Heart left ventricle (tissue), 16 donors: ENCODE measurements at regions not wholly inside any gene's neighbourhood (a gene's known extent, or its start where the extent isn't known, plus 50 kb on each side); places are given as distances from the start of the nearest gene placed in this dataset.

Source experiments
- ATAC-seq, 4 donors: fragments of 200-7000 bp; cut with Tn5 transposase; one replicate each; pipeline ENCODE4 v1.9.1; 2020 to 2022; ENCODE audit warnings: moderate library complexity in 4 of 4, mild to moderate bottlenecking in 3 of 4, moderate number of reproducible peaks in 1 of 4
- DNase-seq, 5 donors: peaks; one replicate each; pipeline ENCODE4 v3.0.0-alpha.2; 2020
- H3K27ac ChIP-seq, 12 donors: fragments of 200-600 bp; sonication (generic) in 4 of 12; one replicate each; pipeline versions ENCODE4 v1.5.0 to v1.8.0; 2016 to 2022; ENCODE audit warnings: mild to moderate bottlenecking in 2 of 12
- H3K27me3 ChIP-seq, 9 donors: fragments of 200-600 bp; sonication (generic) in 2 of 9; one replicate each; pipeline versions ENCODE4 v1.5.1 to v1.8.0; 2016 to 2022; ENCODE audit warnings: mild to moderate bottlenecking in 3 of 9
- H3K36me3 ChIP-seq, 9 donors: fragments of 200-600 bp; sonication (generic) in 2 of 9; one replicate each; pipeline versions ENCODE4 v1.5.0 to v1.8.0; 2018 to 2022; ENCODE audit warnings: mild to moderate bottlenecking in 2 of 9
- H3K4me1 ChIP-seq, 12 donors: fragments of 200-600 bp; sonication (generic) in 4 of 12; one replicate each; pipeline versions ENCODE4 v1.5.0 to v1.8.0; 2016 to 2022; ENCODE audit warnings: mild to moderate bottlenecking in 3 of 12
- H3K4me3 ChIP-seq, 12 donors: fragments of 200-600 bp; sonication (generic) in 4 of 12; one replicate each; pipeline versions ENCODE4 v1.5.0 to v1.8.0; 2017 to 2022; ENCODE audit warnings: mild to moderate bottlenecking in 9 of 12, moderate library complexity in 4 of 12
- H3K9me3 ChIP-seq, 12 donors: fragments of 200-600 bp; sonication (generic) in 4 of 12; one replicate each; pipeline versions ENCODE4 v1.5.0 to v1.8.0; 2016 to 2022; ENCODE audit warnings: mild to moderate bottlenecking in 1 of 12
- POLR2A ChIP-seq, 2 donors: fragments of 450-650 bp; IDR thresholded peaks; one replicate each; pipeline ENCODE4 v1.6.1; 2017; ENCODE audit warnings: antibody characterized with exemption in 2 of 2, mild to moderate bottlenecking in 2 of 2, moderate library complexity in 2 of 2
- WGBS, 4 donors: extraction: QIAGEN DNeasy Blood & Tissue Kit in 2 of 4; methylation state at CpG; one replicate each; pipeline versions ENCODE4 v1.1.5 to v1.1.7; 2013 to 2018; 5-methylcytosine and 5-hydroxymethylcytosine counted together
- intact Hi-C, 10 donors: fragments of 100-400 bp; cut with DNase I; formaldehyde crosslinking; loops; one replicate each; pipeline versions ENCODE4 v1.11.1 to v1.14.2; 2022
- TF ChIP-seq, protein P1 (sequence below), 12 donors: fragments of 200-600 bp; sonication (generic) in 4 of 12; IDR thresholded peaks; one replicate each; pipeline versions ENCODE4 v1.5.0 to v1.8.0; 2018 to 2022; ENCODE audit warnings: antibody characterized with exemption in 12 of 12, mild to moderate bottlenecking in 5 of 12
- donor health status: ischemic (EF 13 %, LVEDD 7.1; RV severe dilation, severe dysfunction).
- donor health status: healthy with polysubstance abuse.
- donor health status: DM: no; HTN: yes; CAD: no.
- donor health status: DM: no; HTN: no; CAD: no.
- donor health status: ischemic (EF 25% LVEDD 6.9; RV normal size, moderate dysfunction).
- donor health status: ischemic (EF 25% LVEDD 5.7; RV mildly dilated, moderate dysfunction).
- donor health status: healthy.
- donor health status: DM: yes; HTN: yes; CAD: no.
- donor health status: ischemic (EF 35%, LVEDD 5.7; RV mildly dilated, moderate dysfunction).
- donor health status: nonischemic (EF 11% LVEDD 7.7; RV severe dilation, severe dysfunction).
- donor health status: DM: yes; HTN: yes; CAD: no.
- donor health status: PGD.
- donor health status: ischemic (EF 29% LVEDD 5.4; RV normal size, mild dysfunction).
- donor health status: nonischemic (EF 23%, LVEDD 6.1; RV moderate dilation, normal function).

DNA sequence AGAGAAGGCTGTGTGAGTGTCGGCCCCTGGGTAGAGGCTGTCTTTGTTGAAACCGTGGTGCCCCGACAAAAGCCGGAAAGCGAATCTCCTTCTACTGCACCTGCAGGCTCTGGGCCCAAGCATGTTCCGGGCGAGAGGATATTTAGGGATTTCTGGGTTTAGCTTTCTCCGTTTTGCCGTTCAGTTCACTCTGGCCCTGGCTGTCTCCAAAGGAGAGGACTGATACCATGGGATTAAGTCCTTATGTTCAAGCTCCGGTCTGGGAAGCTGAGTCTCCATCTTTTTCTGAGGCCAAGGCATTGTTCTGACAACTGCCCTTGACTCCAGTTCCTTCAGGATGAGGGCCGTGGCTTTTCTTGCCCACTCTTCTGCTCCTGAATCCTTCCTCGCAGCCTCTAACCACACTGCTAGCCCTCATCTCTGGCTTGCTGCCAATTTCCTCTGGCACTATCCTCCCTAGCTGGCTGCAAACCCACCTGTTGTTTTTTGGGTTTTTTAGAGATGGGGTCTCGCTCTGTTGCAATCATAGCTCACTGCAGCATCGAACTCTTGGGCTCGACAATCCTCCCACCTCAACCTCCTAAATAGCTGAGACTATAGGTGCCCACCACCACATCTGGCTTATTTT lies 206.8 kb downstream of the SKIDA1 start:
- Histone ChIP-seq H3K27me3 (no peaks in the 10 kb centered on the region), H3K4me1 (peaks cover 5 to 31% (median 22%) of the 10 kb centered on the region in 12 donors), H3K27ac (no peak overlapping the region), H3K9me3 (no peaks in the 10 kb centered on the region), H3K36me3 (no peaks in the 10 kb centered on the region), H3K4me3 (no peak overlapping the region)
- no peak for TF ChIP-seq POLR2A (IDR thresholded peaks at IDR 0.05)
- TF ChIP-seq, protein P1, sequence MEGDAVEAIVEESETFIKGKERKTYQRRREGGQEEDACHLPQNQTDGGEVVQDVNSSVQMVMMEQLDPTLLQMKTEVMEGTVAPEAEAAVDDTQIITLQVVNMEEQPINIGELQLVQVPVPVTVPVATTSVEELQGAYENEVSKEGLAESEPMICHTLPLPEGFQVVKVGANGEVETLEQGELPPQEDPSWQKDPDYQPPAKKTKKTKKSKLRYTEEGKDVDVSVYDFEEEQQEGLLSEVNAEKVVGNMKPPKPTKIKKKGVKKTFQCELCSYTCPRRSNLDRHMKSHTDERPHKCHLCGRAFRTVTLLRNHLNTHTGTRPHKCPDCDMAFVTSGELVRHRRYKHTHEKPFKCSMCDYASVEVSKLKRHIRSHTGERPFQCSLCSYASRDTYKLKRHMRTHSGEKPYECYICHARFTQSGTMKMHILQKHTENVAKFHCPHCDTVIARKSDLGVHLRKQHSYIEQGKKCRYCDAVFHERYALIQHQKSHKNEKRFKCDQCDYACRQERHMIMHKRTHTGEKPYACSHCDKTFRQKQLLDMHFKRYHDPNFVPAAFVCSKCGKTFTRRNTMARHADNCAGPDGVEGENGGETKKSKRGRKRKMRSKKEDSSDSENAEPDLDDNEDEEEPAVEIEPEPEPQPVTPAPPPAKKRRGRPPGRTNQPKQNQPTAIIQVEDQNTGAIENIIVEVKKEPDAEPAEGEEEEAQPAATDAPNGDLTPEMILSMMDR (IDR thresholded peaks at IDR 0.05) = no peak
- DNase-seq = peak in 1 of 5 donors; percentile 37
- intact Hi-C loops = no loop called here
- 70 to 78% (median 75%) methylated on average over 15 of the region's 15 CpGs for WGBS, 4 donors
- ATAC-seq = no peak

DNA sequence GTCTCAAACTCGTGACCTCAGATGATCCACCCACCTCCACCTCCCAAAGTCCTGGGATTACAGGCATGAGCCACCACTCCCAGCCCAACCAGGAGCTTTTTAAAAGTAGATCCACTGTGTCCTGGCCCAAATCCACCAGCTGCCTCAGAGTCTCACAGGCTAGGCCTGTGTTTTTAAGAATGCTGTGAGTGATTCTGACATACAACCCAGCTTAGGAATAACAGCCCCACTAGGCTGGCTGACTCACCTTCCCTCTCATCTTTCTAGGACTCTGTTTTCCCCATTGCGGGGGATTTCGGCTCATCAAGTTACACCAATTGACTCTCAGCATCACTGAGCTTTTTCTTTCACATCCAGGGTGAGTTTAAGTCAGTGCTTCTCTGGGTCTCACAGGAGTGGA lies 207.6 kb downstream of the SKIDA1 start:
- DNase-seq (no peak), ATAC-seq (no peak)
- Histone ChIP-seq H3K9me3 (no peaks in the 10 kb centered on the region), H3K4me3 (no peak overlapping the region), H3K36me3 (no peaks in the 10 kb centered on the region), H3K27me3 (no peaks in the 10 kb centered on the region), H3K27ac (no peak overlapping the region), H3K4me1 (peaks cover 5 to 33% (median 22%) of the 10 kb centered on the region in 12 donors)
- no peak for TF ChIP-seq POLR2A (IDR thresholded peaks at IDR 0.05)
- TF ChIP-seq, protein P1 (IDR thresholded peaks at IDR 0.05) = no peak
- intact Hi-C loops = no loop called here
- 88 to 100% (median 95%) methylated on average over 3 of the region's 3 CpGs for WGBS, 4 donors

DNA sequence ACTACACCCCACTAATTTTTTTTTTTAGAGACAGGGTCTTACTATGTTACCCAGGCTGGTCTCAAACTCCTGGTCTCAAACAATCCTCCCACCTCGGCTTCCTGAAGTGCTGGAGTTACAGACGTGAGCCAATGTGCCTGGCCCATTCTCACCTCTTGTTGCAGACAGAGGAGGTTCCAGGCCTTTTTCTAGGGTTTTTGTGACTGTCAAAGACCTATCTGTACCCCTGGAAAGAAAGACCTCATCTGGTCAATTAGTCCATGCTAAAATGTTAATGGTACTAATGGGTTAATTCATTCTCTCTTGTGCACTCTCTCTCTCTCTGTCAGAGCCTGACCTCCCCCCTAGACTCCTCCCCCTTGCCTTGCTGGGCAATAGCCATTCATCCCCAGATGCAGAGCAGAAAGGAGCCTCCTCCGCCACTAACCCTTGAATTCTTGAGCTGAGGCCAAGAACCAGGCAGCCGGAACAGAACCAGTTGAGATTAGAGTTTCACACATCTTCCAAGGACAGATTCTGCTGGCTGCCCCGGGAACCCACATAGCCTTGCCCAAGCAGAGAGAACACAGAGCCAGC lies 209.7 kb downstream of the SKIDA1 start:
- Histone ChIP-seq H3K4me1 (peaks cover 5 to 33% (median 22%) of the 10 kb centered on the region in 12 donors), H3K27ac (peak overlapping the region in 11 of 12 donors; percentile 30 to 78 (median 58)), H3K4me3 (no peak overlapping the region), H3K36me3 (no peaks in the 10 kb centered on the region), H3K9me3 (no peaks in the 10 kb centered on the region), H3K27me3 (no peaks in the 10 kb centered on the region)
- TF ChIP-seq POLR2A (IDR thresholded peaks at IDR 0.05) = no peak
- TF ChIP-seq, protein P1 (IDR thresholded peaks at IDR 0.05) = no peak
- DNase-seq (peak; percentile 68 to 91 (median 84)), ATAC-seq (peak; percentile 97 to 98 (median 97))
- WGBS, 4 donors = 17 to 21% (median 20%) methylated on average over 5 of the region's 5 CpGs
- intact Hi-C loops = no loop called here

DNA sequence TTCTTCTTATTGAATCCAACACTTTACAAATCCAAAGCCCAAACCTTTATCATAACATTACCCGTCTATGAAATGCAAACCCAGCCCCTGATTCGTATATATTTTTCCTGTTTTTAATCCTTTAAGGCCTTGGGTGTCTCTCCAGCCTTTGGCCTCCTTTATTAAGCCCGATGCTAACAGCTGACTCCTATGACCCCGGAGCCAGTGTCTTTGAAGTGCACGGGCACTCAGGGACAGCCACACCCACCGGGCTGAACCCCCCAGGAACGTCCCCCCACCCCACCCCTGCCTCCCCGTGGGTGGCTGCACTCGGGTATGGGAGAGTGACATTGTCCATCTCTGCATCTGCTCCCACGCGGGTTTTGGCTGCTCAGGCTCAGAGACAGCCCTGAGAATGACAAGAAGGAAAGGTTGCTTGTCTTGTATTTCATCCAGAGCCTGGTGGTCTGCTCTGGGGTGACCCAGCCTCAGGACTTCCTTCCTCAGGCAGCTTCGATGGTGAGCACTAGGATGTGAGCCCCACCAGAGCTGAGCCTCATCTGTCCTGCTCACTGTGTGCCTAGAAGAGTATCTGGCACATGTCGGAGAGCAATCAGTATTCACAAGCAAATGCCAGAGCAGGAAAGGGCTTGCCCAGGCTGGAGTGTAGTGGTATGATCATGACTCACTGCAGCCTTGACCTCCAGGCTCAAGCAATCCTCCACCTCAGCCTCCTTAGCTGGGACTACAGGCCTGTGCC lies 210.4 kb downstream of the SKIDA1 start:
- ATAC-seq = peak; percentile 45 to 77 (median 54)
- intact Hi-C loops = loop anchor here in 1 of 10 donors (1.0 kb wide), 1 partner anchor 22 kb away; no protein-coding TSS in a partner anchor

More for the DNA sequence above, 210.4 kb downstream of the SKIDA1 start:
- 25 to 30% (median 28%) methylated on average over 12 to 13 of the region's 13 CpGs for WGBS, 4 donors
- Histone ChIP-seq H3K36me3 (no peaks in the 10 kb centered on the region), H3K27me3 (no peaks in the 10 kb centered on the region), H3K9me3 (no peaks in the 10 kb centered on the region), H3K4me1 (peaks cover 5 to 33% (median 22%) of the 10 kb centered on the region in 12 donors), H3K27ac (peak overlapping the region in 11 of 12 donors; percentile 30 to 75 (median 57)), H3K4me3 (no peak overlapping the region)
- DNase-seq = peak in 2 of 5 donors; percentile 35 to 59
- TF ChIP-seq POLR2A (IDR thresholded peaks at IDR 0.05) = no peak
- TF ChIP-seq, protein P1 (IDR thresholded peaks at IDR 0.05) = no peak
